ENCODE measurements at regions not wholly inside any gene's neighbourhood (a gene's known extent, or its start where the extent isn't known, plus 50 kb on each side); places are given as distances from the start of the nearest gene placed in this dataset.

- TF ChIP-seq CTCF (IDR thresholded peaks at IDR 0.05; ENCODE audit: low read depth, low read length) = no peak
- no peak for DNase-seq (ENCODE audit: low read depth in 2 of 2)
- H3K4me3 ChIP-seq (replicated peaks in 1 of 2; ENCODE audit: low read depth in 2 of 2, low read length in 2 of 2) = no peak overlapping the region
Measured at GRCh38 chr1:18535391-18536210, 54.9 kb downstream of the KLHDC7A start.

GRCh38 chr1:18536356-18536755 lies 55.6 kb downstream of the KLHDC7A start:
- no peak for TF ChIP-seq CTCF (IDR thresholded peaks at IDR 0.05; ENCODE audit: low read depth, low read length)
- no peak overlapping the region for H3K4me3 ChIP-seq (replicated peaks in 1 of 2; ENCODE audit: low read depth in 2 of 2, low read length in 2 of 2)
- no peak for DNase-seq (ENCODE audit: low read depth in 2 of 2)

- no peak for TF ChIP-seq CTCF (IDR thresholded peaks at IDR 0.05; ENCODE audit: low read depth, low read length)
- H3K4me3 ChIP-seq (replicated peaks in 1 of 2; ENCODE audit: low read depth in 2 of 2, low read length in 2 of 2) = no peak overlapping the region
- no peak for DNase-seq (ENCODE audit: low read depth in 2 of 2)
Measured at GRCh38 chr1:18536915-18537314, 56.2 kb downstream of the KLHDC7A start.

GRCh38 chr1:18537386-18538306 lies 56.9 kb downstream of the KLHDC7A start:
- no peak overlapping the region for H3K4me3 ChIP-seq (replicated peaks in 1 of 2; ENCODE audit: low read depth in 2 of 2, low read length in 2 of 2)
- no peak for DNase-seq (ENCODE audit: low read depth in 2 of 2)
- no peak for TF ChIP-seq CTCF (IDR thresholded peaks at IDR 0.05; ENCODE audit: low read depth, low read length)

- no peak for TF ChIP-seq CTCF (IDR thresholded peaks at IDR 0.05; ENCODE audit: low read depth, low read length)
- no peak overlapping the region for H3K4me3 ChIP-seq (replicated peaks in 1 of 2; ENCODE audit: low read depth in 2 of 2, low read length in 2 of 2)
- no peak for DNase-seq (ENCODE audit: low read depth in 2 of 2)
Measured at GRCh38 chr1:18539171-18539570, 58.4 kb downstream of the KLHDC7A start.

- no peak for TF ChIP-seq CTCF (IDR thresholded peaks at IDR 0.05; ENCODE audit: low read depth, low read length)
- no peak overlapping the region for H3K4me3 ChIP-seq (replicated peaks in 1 of 2; ENCODE audit: low read depth in 2 of 2, low read length in 2 of 2)
- no peak for DNase-seq (ENCODE audit: low read depth in 2 of 2)
Measured at GRCh38 chr1:18540136-18540765, 59.5 kb downstream of the KLHDC7A start.
